22Rv1 (cell line): ENCODE measurements at regions not wholly inside any gene's neighbourhood (a gene's known extent, or its start where the extent isn't known, plus 50 kb on each side); places are given as distances from the start of the nearest gene placed in this dataset.

Experiments used
- ZFX ChIP-seq: fragments of 450-650 bp; IDR thresholded peaks from 2 replicates; pipeline ENCODE4 v1.6.1; 2017; ENCODE audit warnings: antibody characterized with exemption, borderline replicate concordance
- TF ChIP-seq, protein P1 (sequence below): fragments of 450-650 bp; IDR thresholded peaks from 2 replicates; pipeline ENCODE4 v1.5.1; 2017; ENCODE audit warnings: mild to moderate bottlenecking

DNA sequence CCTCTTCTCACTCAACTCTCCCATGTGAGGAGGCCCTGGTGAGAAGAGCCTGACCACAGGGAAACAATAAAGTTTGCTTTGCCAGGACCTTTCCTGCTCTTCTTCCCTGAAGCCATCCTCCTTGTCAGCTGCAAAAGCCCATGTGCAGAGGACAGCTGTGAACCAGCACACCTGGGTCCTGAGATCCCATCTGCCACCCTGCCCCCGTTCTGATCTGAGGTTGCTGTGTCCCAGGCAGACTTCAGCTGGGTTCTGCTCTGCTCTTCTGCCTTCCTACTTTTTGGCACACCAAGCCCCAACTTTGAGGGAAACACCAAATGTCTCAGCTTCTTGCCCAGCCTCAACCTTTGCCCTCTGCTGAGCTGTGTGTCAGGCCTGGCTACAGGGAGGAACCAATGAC lies 595.1 kb upstream of the ARPP21 start:
- TF ChIP-seq, protein P1, sequence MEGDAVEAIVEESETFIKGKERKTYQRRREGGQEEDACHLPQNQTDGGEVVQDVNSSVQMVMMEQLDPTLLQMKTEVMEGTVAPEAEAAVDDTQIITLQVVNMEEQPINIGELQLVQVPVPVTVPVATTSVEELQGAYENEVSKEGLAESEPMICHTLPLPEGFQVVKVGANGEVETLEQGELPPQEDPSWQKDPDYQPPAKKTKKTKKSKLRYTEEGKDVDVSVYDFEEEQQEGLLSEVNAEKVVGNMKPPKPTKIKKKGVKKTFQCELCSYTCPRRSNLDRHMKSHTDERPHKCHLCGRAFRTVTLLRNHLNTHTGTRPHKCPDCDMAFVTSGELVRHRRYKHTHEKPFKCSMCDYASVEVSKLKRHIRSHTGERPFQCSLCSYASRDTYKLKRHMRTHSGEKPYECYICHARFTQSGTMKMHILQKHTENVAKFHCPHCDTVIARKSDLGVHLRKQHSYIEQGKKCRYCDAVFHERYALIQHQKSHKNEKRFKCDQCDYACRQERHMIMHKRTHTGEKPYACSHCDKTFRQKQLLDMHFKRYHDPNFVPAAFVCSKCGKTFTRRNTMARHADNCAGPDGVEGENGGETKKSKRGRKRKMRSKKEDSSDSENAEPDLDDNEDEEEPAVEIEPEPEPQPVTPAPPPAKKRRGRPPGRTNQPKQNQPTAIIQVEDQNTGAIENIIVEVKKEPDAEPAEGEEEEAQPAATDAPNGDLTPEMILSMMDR, result no peak
- TF ChIP-seq ZFX, result no peak
